Embryonic facial prominence (tissue), 1 donor: ENCODE measurements at regions not wholly inside any gene's neighbourhood (a gene's known extent, or its start where the extent isn't known, plus 50 kb on each side); places are given as distances from the start of the nearest gene placed in this dataset.

Experiments used
- DNase-seq: peaks from one replicate; pipeline ENCODE4 v3.0.0-alpha.2; 2016; ENCODE audit errors: extremely low spot score

- no peak for DNase-seq
These were observed 262.3 kb upstream of the HES1 start for GRCh38 chr3:193873426-193874201.

- DNase-seq, result no peak
These were observed 261.4 kb upstream of the HES1 start for GRCh38 chr3:193874512-193874911.

- DNase-seq, result no peak
These were observed 260.9 kb upstream of the HES1 start for GRCh38 chr3:193874997-193875593.

GRCh38 chr3:193875601-193876321 lies 260.2 kb upstream of the HES1 start:
- no peak for DNase-seq

- no peak for DNase-seq
These were observed 256.7 kb upstream of the HES1 start for GRCh38 chr3:193879099-193879863.

- no peak for DNase-seq
These were observed 256.1 kb upstream of the HES1 start for GRCh38 chr3:193879864-193880242.

- DNase-seq, result no peak
These were observed 253.9 kb upstream of the HES1 start for GRCh38 chr3:193882091-193882490.

- DNase-seq, result no peak
These were observed 252.4 kb upstream of the HES1 start for GRCh38 chr3:193883551-193883950.

- no peak for DNase-seq
These were observed 251.9 kb upstream of the HES1 start for GRCh38 chr3:193884027-193884426.

- no peak for DNase-seq
These were observed 251.3 kb upstream of the HES1 start for GRCh38 chr3:193884652-193885051.

GRCh38 chr3:193885832-193886231 lies 250.1 kb upstream of the HES1 start:
- DNase-seq, result no peak

- DNase-seq, result no peak
These were observed 245.7 kb upstream of the HES1 start for GRCh38 chr3:193890016-193890897.

- no peak for DNase-seq
These were observed 241.7 kb upstream of the HES1 start for GRCh38 chr3:193894121-193894863.

- DNase-seq, result no peak
These were observed 240.5 kb upstream of the HES1 start for GRCh38 chr3:193895409-193895808.

GRCh38 chr3:193896419-193896818 lies 239.5 kb upstream of the HES1 start:
- no peak for DNase-seq

- no peak for DNase-seq
These were observed 238.7 kb upstream of the HES1 start for GRCh38 chr3:193897288-193897687.

GRCh38 chr3:193897731-193898180 lies 238.2 kb upstream of the HES1 start:
- DNase-seq, result no peak

- no peak for DNase-seq
These were observed 236.9 kb upstream of the HES1 start for GRCh38 chr3:193899001-193899400.

GRCh38 chr3:193901007-193901406 lies 234.9 kb upstream of the HES1 start:
- no peak for DNase-seq
